Muscle layer of colon (tissue), 2 donors: ENCODE measurements at regions not wholly inside any gene's neighbourhood (a gene's known extent, or its start where the extent isn't known, plus 50 kb on each side); places are given as distances from the start of the nearest gene placed in this dataset.

ENCODE experiments used
- H3K27ac ChIP-seq: one replicate; pipeline ENCODE4 v1.7.0; 2013; ENCODE audit warnings: low read depth, mild to moderate bottlenecking, low read length, moderate library complexity
- H3K27me3 ChIP-seq, 2 donors: one replicate each; pipeline ENCODE4 v1.7.0; 2013; ENCODE audit warnings: low read length in 2 of 2, mild to moderate bottlenecking in 2 of 2; ENCODE audit not compliant: insufficient read depth in 2 of 2, control insufficient read depth in 1 of 2
- H3K36me3 ChIP-seq: one replicate; pipeline ENCODE4 v1.7.0; 2013; ENCODE audit warnings: mild to moderate bottlenecking, low read length; ENCODE audit not compliant: insufficient read depth
- H3K4me1 ChIP-seq: one replicate; pipeline ENCODE4 v1.7.0; 2013; ENCODE audit warnings: mild to moderate bottlenecking, low read length; ENCODE audit not compliant: insufficient read depth
- H3K4me3 ChIP-seq, 2 donors: one replicate each; pipeline ENCODE4 v1.7.0; 2013; ENCODE audit warnings: low read length in 2 of 2, low read depth in 1 of 2, mild to moderate bottlenecking in 1 of 2, moderate library complexity in 1 of 2
- H3K9ac ChIP-seq: one replicate; pipeline ENCODE4 v1.7.0; 2013; ENCODE audit warnings: low read length
- H3K9me3 ChIP-seq: one replicate; pipeline ENCODE4 v1.7.0; 2013; ENCODE audit warnings: mild to moderate bottlenecking, low read length
- donor health status: abdominal sarcoma.
- donor health status: Adenocarcinoma of cecum.

- Histone ChIP-seq H3K9me3 (no peaks in the 10 kb centered on the region), H3K36me3 (no peaks in the 10 kb centered on the region), H3K27me3 (no peaks in the 10 kb centered on the region), H3K27ac (no peak overlapping the region), H3K4me1 (no peaks in the 10 kb centered on the region), H3K9ac (no peak overlapping the region), H3K4me3 (no peak overlapping the region)
These were observed 59.9 kb downstream of the BMP4 start for GRCh38 chr14:53896726-53897125.

GRCh38 chr14:53894456-53894855, 62.2 kb downstream of the BMP4 start:
- Histone ChIP-seq H3K36me3 (no peaks in the 10 kb centered on the region), H3K4me1 (no peaks in the 10 kb centered on the region), H3K9me3 (no peaks in the 10 kb centered on the region), H3K27me3 (no peaks in the 10 kb centered on the region), H3K4me3 (no peak overlapping the region), H3K9ac (no peak overlapping the region), H3K27ac (no peak overlapping the region)

GRCh38 chr14:53893374-53893773, 63.3 kb downstream of the BMP4 start:
- H3K9ac ChIP-seq = no peak overlapping the region

GRCh38 chr14:53890611-53891101, 66.0 kb downstream of the BMP4 start:
- H3K4me1 ChIP-seq = no peaks in the 10 kb centered on the region
- H3K9ac ChIP-seq = no peak overlapping the region
- no peak overlapping the region for H3K27ac ChIP-seq
- H3K27me3 ChIP-seq = no peaks in the 10 kb centered on the region
- H3K4me3 ChIP-seq = no peak overlapping the region
- no peaks in the 10 kb centered on the region for H3K9me3 ChIP-seq
- H3K36me3 ChIP-seq = no peaks in the 10 kb centered on the region

More at GRCh38 chr14:53893374-53893773, 63.3 kb downstream of the BMP4 start:
- Histone ChIP-seq H3K4me1 (no peaks in the 10 kb centered on the region), H3K4me3 (no peak overlapping the region), H3K36me3 (no peaks in the 10 kb centered on the region), H3K27ac (no peak overlapping the region), H3K9me3 (no peaks in the 10 kb centered on the region), H3K27me3 (no peaks in the 10 kb centered on the region)

- Histone ChIP-seq H3K4me1 (no peaks in the 10 kb centered on the region), H3K36me3 (no peaks in the 10 kb centered on the region), H3K9me3 (no peaks in the 10 kb centered on the region), H3K4me3 (no peak overlapping the region), H3K27me3 (no peaks in the 10 kb centered on the region), H3K27ac (no peak overlapping the region), H3K9ac (no peak overlapping the region)
These were observed 67.9 kb downstream of the BMP4 start for GRCh38 chr14:53888535-53889386.

GRCh38 chr14:53885136-53885640, 71.4 kb downstream of the BMP4 start:
- Histone ChIP-seq H3K9me3 (no peaks in the 10 kb centered on the region), H3K4me1 (peaks cover 5% of the 10 kb centered on the region)

GRCh38 chr14:53884601-53885000, 72.0 kb downstream of the BMP4 start:
- H3K27ac ChIP-seq = no peak overlapping the region
- no peaks in the 10 kb centered on the region for H3K27me3 ChIP-seq
- no peaks in the 10 kb centered on the region for H3K36me3 ChIP-seq
- H3K4me3 ChIP-seq = no peak overlapping the region
- peaks cover 5% of the 10 kb centered on the region for H3K4me1 ChIP-seq
- no peak overlapping the region for H3K9ac ChIP-seq
- H3K9me3 ChIP-seq = no peaks in the 10 kb centered on the region

More at GRCh38 chr14:53885136-53885640, 71.4 kb downstream of the BMP4 start:
- Histone ChIP-seq H3K27me3 (no peaks in the 10 kb centered on the region), H3K9ac (no peak overlapping the region), H3K36me3 (no peaks in the 10 kb centered on the region), H3K27ac (no peak overlapping the region), H3K4me3 (no peak overlapping the region)

GRCh38 chr14:53883739-53884138, 72.9 kb downstream of the BMP4 start:
- no peaks in the 10 kb centered on the region for H3K36me3 ChIP-seq
- no peaks in the 10 kb centered on the region for H3K27me3 ChIP-seq
- no peak overlapping the region for H3K9ac ChIP-seq
- H3K27ac ChIP-seq = no peak overlapping the region
- peaks cover 5% of the 10 kb centered on the region for H3K4me1 ChIP-seq
- no peak overlapping the region for H3K4me3 ChIP-seq
- no peaks in the 10 kb centered on the region for H3K9me3 ChIP-seq

GRCh38 chr14:53882684-53883083, 73.9 kb downstream of the BMP4 start:
- peaks cover 5% of the 10 kb centered on the region for H3K4me1 ChIP-seq
- H3K36me3 ChIP-seq = no peaks in the 10 kb centered on the region
- no peak overlapping the region for H3K9ac ChIP-seq
- H3K27ac ChIP-seq = no peak overlapping the region
- no peaks in the 10 kb centered on the region for H3K27me3 ChIP-seq
- H3K9me3 ChIP-seq = no peaks in the 10 kb centered on the region
- H3K4me3 ChIP-seq = no peak overlapping the region

GRCh38 chr14:53881921-53882320, 74.7 kb downstream of the BMP4 start:
- H3K9ac ChIP-seq = no peak overlapping the region
- H3K36me3 ChIP-seq = no peaks in the 10 kb centered on the region
- H3K4me1 ChIP-seq = peaks cover 5% of the 10 kb centered on the region
- H3K4me3 ChIP-seq = no peak overlapping the region
- no peaks in the 10 kb centered on the region for H3K9me3 ChIP-seq
- H3K27me3 ChIP-seq = no peaks in the 10 kb centered on the region
- H3K27ac ChIP-seq = no peak overlapping the region

- Histone ChIP-seq H3K36me3 (no peaks in the 10 kb centered on the region), H3K4me1 (peaks cover 5% of the 10 kb centered on the region), H3K9ac (no peak overlapping the region), H3K4me3 (no peak overlapping the region), H3K27me3 (no peaks in the 10 kb centered on the region), H3K27ac (no peak overlapping the region), H3K9me3 (no peaks in the 10 kb centered on the region)
These were observed 75.3 kb downstream of the BMP4 start for GRCh38 chr14:53881161-53881871.
